GM12865 (cell line): ENCODE measurements at regions not wholly inside any gene's neighbourhood (a gene's known extent, or its start where the extent isn't known, plus 50 kb on each side); places are given as distances from the start of the nearest gene placed in this dataset.

Experiments
- DNase-seq: peaks from one replicate; pipeline ENCODE4 v3.0.0; 2010; ENCODE audit warnings: low read depth
- H3K4me3 ChIP-seq: 2 replicates; pipeline ENCODE4 v1.5.1; 2011; ENCODE audit warnings: mild to moderate bottlenecking, low read depth, low read length, control low read depth
- CTCF ChIP-seq: IDR thresholded peaks from 2 replicates; pipeline ENCODE4 v1.5.1; 2011; ENCODE audit warnings: low read length, control low read depth, low read depth, inconsistent platforms; ENCODE audit not compliant: insufficient read depth; ENCODE audit errors: missing control alignments

GRCh38 chr2:120419955-120420354 lies 74.0 kb downstream of the INHBB start:
- H3K4me3 ChIP-seq, result no peak overlapping the region
- no peak for TF ChIP-seq CTCF
- no peak for DNase-seq

GRCh38 chr2:120421126-120421829 lies 75.3 kb downstream of the INHBB start:
- TF ChIP-seq CTCF, result no peak
- no peak for DNase-seq
- no peak overlapping the region for H3K4me3 ChIP-seq

GRCh38 chr2:120421830-120422175 lies 75.9 kb downstream of the INHBB start:
- no peak for TF ChIP-seq CTCF
- DNase-seq, result no peak
- H3K4me3 ChIP-seq, result no peak overlapping the region

GRCh38 chr2:120422465-120423160 lies 76.7 kb downstream of the INHBB start:
- no peak for TF ChIP-seq CTCF
- no peak overlapping the region for H3K4me3 ChIP-seq
- no peak for DNase-seq

- no peak for TF ChIP-seq CTCF
- DNase-seq, result no peak
- H3K4me3 ChIP-seq, result no peak overlapping the region
These were observed 77.4 kb downstream of the INHBB start for GRCh38 chr2:120423167-120423943.

- H3K4me3 ChIP-seq, result no peak overlapping the region
- TF ChIP-seq CTCF, result no peak
- DNase-seq, result no peak
These were observed 78.4 kb downstream of the INHBB start for GRCh38 chr2:120424274-120424796.
